Fibroblast of villous mesenchyme (primary cell): ENCODE measurements at regions not wholly inside any gene's neighbourhood (a gene's known extent, or its start where the extent isn't known, plus 50 kb on each side); places are given as distances from the start of the nearest gene placed in this dataset.

ENCODE experiments used
- DNase-seq: peaks from one replicate; pipeline ENCODE4 v3.0.0-alpha.2; 2010; ENCODE audit warnings: low read depth
- H3K4me3 ChIP-seq: 2 replicates; pipeline ENCODE4 v1.5.1; 2011; ENCODE audit warnings: low read depth, mild to moderate bottlenecking, low read length
- CTCF ChIP-seq: IDR thresholded peaks from 2 replicates; pipeline ENCODE4 v1.5.1; 2012; ENCODE audit warnings: low read depth, mild to moderate bottlenecking, low read length; ENCODE audit not compliant: insufficient read depth

- H3K4me3 ChIP-seq = no peak overlapping the region
- no peak for DNase-seq
- no peak for TF ChIP-seq CTCF
These were observed 197.3 kb upstream of the ADAMTS9 start for GRCh38 chr3:64885055-64885454.

- no peak for DNase-seq
- TF ChIP-seq CTCF = no peak
- H3K4me3 ChIP-seq = no peak overlapping the region
These were observed 196.7 kb upstream of the ADAMTS9 start for GRCh38 chr3:64884536-64884935.

- no peak for TF ChIP-seq CTCF
- no peak overlapping the region for H3K4me3 ChIP-seq
- no peak for DNase-seq
These were observed 193.1 kb upstream of the ADAMTS9 start for GRCh38 chr3:64880916-64881315.

GRCh38 chr3:64878362-64878761, 190.6 kb upstream of the ADAMTS9 start:
- H3K4me3 ChIP-seq = no peak overlapping the region
- DNase-seq = peak; percentile 43
- no peak for TF ChIP-seq CTCF

GRCh38 chr3:64873400-64873799, 185.6 kb upstream of the ADAMTS9 start:
- no peak for TF ChIP-seq CTCF
- no peak for DNase-seq

GRCh38 chr3:64872345-64872744, 184.5 kb upstream of the ADAMTS9 start:
- no peak for TF ChIP-seq CTCF
- DNase-seq = no peak

More at GRCh38 chr3:64873400-64873799, 185.6 kb upstream of the ADAMTS9 start:
- no peak overlapping the region for H3K4me3 ChIP-seq

GRCh38 chr3:64871834-64872249, 184.0 kb upstream of the ADAMTS9 start:
- DNase-seq = no peak
- no peak overlapping the region for H3K4me3 ChIP-seq
- TF ChIP-seq CTCF = no peak

More at GRCh38 chr3:64872345-64872744, 184.5 kb upstream of the ADAMTS9 start:
- no peak overlapping the region for H3K4me3 ChIP-seq
